HUDEP-2 (cell line): ENCODE measurements at regions not wholly inside any gene's neighbourhood (a gene's known extent, or its start where the extent isn't known, plus 50 kb on each side); places are given as distances from the start of the nearest gene placed in this dataset.
"Not testable (repeated sequence)": the region's sequence is repeated elsewhere in the genome, so short reads cannot be mapped to it uniquely, and the experiment has no call there.

Experiments used
- DNase-seq, 76 experiments: peaks; one replicate each; lab custom pipeline; 2025; ENCODE audit not compliant: unreplicated experiment in 76 of 76; lab: John Stamatoyannopoulos, UW

DNA sequence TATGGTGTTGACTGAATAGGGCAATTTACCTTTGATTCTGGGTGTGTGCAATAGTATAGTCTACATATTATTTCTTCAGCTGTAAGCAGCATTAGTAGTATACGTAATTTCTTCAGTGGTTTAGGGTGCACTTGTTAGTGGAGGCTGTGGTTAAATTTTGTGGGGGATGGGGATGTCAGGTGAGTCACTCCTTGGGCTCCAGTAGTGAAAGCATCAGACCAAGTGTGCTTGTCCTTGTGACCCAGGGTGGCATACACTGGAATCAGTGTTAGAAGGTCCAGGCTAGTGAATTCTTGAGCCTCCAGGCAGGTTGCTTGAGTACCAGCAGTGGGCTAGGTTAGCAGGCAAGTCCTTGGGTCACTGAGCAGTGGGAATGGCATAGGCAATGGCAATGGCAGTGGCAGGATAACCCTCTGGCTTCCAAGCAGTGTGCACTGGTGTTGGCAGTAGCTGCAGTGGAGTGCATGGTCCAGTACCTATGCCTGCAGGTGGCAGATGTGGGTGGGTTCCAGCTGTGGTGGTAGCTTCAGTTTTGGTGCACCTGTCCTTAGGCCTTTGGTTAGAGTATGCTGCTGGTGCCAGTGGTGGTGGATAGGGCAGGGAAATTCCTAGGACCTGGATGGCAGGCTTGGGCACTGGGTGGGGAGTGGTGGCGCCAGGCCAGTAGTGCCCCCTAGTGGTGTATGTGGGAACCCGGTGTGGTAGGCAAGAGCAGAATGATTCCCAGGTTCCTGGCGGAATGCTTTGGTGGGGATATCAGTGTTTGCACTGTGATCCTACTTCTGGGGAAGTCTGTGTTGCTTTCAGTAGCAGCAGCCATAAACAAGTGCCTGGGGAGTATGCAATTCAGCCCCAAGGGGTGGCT lies 531.0 kb downstream of the SMARCA1 start:
- no peak for DNase-seq

DNA sequence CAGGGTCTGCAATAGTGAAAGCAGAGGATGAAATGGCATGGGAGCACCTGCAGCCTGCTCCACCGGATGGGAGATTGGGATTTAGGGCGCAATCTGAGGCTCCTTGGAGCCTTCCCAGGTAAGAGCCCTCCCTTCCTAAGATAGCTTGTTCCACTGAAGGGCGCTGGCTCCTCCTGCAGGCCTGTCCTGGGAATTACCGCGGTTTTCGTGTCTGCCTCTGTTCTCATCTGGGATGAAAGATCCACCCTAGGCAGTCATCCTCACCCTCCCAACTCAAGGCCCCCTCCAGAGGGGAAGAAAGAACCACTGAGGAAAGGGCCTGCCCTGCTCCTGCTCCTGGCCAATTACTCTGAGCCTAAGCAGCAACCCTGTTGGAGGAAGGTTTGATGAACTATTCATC lies 547.5 kb downstream of the SMARCA1 start:
- peak in 5 of 76 experiments; percentile 0 for DNase-seq

DNA sequence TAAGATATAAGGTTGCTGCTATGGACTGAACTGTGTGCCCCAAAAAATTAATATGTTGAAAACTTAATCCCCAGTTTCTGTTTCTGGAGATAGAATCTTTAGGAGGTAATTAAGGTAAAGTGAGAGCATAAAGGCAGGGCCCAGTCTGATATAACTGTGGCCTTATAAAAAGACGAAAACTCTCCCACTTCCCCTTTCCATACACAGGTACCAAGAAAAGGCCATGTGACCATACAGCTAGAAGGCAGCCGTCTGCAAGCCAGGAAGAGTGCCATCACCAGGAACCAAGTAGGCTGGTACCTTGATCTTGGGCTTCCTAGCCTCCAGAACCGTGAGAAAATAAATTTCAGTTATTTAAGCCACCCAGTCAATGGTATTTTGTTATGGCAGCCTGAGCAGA lies 550.3 kb downstream of the SMARCA1 start:
- DNase-seq = no peak

DNA sequence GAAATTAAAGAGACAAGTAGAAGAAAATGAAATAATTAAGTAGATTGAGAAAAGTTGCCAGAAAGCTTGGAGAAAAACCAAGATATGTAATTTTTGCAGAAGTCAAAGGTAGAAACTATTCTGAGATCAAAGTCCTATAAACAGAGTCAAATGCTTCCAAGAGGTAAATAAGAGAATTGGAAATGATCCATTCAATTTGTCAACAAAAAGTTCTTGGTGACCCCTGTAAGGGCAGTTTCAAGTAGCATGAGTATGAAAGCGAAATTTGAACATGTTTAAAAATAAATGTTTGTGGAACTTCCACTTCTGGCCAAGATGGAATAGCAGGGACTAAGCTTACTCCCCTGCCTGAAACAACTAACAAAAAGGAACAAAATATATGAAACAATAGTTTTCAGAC lies 562.0 kb downstream of the SMARCA1 start:
- DNase-seq = no peak

DNA sequence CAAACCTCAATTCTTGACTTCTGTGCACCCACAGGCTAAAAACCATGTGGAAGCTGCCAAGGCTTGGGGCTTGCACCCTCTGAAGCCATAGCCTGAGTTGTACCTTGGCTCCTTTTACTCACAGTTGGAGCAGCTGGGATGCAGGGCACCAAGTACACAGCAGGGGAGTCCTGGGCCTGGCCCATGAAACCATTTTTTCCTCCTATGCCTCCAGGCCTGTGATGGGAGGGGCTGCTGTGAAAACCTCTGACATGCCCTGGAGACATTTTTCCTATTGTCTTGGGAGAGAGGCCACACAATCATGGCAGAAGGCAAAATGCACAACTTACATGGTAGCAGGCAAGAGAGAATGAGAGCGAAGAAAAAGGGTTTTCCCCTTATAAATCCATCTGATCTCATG lies 568.6 kb downstream of the SMARCA1 start:
- DNase-seq = not testable (repeated sequence)

DNA sequence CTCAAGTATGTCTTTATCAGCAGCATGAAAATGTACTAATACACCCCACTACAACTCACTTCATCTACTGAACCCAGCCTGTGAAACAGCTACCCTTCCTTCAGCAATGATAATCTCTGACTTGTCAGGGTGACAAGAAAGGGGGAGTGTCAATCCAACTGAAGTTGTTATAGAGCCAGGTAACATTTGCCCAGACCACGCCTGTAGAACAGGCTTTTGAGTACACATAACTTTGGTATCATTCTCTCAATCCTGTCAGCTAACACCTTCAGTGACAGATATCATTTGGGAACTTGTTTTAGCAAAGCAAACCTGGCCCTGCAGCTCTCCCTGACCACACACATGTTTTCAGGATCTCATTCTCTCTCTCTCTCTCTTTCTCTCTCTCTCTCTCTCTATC lies 592.2 kb downstream of the SMARCA1 start:
- no peak for DNase-seq

DNA sequence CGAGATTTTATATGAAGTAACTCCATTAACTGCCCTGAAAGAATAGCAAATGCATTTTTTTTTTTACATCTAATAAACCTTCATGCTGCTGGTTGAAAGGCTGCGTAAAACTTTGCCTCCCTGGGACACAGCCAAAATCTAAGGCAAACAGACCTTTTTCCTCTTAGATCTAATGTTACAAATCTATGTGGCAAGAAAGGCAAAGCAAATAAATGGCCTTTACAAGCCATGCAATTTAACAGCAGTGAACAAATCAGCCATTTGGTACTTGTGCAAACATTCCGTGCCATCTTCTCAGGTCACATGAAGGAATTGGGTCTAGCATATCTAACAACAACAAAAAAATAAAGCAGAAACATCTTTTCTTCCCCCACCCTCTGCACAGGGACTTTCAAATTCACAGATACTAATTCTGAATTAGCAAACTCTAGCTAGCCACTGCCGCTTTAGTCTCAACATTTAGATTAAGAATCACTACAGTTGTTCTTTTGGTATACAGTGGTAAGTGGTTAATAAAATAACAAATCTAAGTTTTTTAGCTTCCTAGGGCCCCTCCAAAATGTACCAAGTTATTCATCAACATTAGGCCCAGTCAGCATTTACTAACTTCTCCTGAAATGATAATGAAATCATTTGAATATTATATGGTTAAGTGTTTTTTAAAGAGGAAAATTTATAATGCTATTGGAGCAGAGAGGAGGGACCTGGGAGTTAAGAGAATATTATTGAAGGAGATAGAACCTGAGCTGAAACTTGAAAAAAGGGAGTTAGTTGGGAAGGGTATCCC lies 593.8 kb downstream of the SMARCA1 start:
- DNase-seq = no peak

DNA sequence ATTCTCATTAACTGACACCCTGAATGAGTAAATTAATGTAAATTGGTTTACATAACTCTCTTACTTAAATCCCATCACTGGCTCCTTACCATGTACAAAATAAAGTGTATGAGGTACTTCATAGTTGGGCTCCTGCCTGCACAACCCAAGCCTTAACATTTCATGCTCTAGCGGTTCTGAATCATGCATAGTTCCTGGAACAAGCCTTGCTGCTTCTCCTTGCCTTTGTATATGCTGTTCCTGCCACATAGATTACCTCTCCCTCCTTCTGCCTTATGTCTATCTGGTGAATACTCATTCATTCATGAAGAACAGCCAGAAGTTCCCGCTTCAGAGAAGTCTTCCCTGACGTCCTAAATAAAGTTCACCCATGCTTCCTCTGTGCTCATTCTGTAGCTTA lies 594.7 kb downstream of the SMARCA1 start:
- no peak for DNase-seq

DNA sequence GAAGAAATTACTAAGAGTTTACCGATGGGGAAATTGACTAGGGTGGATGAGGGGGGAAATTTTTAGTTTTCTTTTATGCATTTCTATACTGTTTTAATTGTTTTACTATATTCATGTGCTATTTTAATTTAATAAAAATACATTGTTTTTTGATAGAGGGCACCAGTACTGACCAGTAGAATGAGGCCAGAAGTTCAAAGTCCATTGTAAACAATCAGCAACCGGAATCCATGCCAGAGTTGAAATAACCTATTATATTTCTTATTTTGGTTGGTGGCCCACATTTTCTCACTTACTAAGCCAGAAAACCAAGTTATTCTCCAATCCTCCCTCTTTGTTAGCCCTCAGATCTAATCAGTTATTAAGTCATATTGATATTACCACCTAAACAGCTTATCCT lies 595.9 kb downstream of the SMARCA1 start:
- no peak for DNase-seq

DNA sequence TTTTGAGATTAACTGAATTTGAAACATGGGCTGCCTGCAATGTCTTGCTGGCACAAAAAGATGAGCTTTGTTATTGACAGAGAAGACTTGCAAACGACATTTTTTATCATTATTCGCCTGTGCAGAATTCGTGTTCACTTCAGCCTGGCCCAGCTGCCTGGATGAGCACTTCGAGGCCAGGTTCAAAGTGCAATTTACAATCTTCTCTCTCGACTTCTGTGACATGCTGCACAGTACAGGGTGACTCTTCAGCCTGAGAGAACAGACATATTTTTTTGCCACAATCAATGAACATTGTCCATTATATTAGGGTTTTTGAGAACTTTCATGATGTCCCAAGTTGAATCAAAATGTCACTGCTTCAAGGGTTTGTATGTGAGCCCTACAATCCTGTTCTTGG lies 616.5 kb downstream of the SMARCA1 start:
- no peak for DNase-seq

DNA sequence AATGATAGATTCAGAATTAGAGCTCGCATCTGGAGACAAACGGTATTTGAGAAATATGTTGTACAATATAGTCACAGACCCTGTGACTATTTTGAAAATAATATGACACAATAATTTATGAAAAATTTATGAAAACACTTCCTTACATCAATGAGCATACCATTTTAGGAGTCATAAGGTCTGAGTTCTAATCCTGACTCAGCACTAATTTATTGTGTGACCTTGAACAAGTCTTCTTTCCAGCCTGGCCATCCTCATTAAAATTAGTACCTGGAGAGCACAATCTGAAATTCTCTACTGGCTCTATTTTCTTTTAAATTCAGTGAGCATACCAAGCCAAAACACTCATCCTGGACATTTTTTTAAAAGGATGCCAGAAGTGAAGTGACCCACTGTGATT lies 622.3 kb downstream of the SMARCA1 start:
- no peak for DNase-seq

DNA sequence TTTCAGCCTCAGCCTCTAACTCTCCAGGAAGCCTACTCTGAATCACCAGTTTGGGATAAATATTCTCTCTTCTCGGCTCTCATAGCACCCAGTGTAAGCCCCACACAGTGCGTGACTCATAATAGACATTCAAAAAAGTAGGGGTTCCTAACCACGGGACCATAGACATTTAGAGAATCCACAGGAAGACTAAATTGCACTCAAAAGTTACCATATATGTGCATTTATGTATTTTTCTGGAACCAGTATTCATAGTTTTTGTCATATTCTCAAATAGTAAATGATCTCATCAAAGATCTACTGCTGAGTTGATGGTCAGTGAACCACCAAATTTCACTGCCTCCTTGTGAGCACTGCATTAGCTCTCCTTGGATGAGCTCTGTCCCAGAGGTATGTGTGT lies 625.7 kb downstream of the SMARCA1 start:
- no peak for DNase-seq

DNA sequence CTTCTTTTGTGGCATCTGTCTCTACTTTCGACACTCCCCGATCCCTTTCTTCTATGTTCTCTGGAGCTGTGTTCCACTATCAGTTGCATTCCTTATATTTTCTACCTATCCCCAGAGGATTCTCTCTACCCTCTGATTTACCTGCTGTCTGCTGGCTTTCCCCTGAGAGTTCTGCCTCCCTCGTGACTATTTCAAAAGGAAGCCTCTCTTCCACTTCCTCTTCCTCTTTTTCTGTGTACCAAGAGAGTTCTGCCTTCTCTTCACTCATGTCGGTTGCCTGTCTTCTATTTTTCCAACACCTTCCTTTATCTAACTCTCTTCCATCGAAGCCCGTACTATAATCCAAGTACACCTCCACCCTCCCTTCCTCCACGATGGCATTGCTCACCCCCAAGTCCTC lies 631.7 kb downstream of the SMARCA1 start:
- no peak for DNase-seq

DNA sequence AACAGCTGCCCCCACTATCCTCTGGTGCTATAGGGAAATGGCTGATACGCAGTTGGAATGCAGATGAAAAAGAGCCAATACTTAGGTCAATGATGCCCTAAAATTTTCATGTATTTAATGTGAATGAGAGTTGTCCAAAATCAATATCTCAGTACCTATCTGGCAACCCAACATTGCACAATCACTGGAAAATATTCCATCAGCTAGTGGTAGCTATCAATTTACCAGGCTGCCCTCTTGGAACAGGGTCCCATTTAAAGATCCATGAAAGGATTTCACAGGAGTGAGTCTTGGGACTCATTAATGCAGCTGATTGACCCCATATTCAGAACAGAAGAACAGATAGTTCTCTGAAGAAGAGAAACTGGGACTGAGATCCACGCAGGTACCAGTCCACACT lies 638.9 kb downstream of the SMARCA1 start:
- DNase-seq = no peak

DNA sequence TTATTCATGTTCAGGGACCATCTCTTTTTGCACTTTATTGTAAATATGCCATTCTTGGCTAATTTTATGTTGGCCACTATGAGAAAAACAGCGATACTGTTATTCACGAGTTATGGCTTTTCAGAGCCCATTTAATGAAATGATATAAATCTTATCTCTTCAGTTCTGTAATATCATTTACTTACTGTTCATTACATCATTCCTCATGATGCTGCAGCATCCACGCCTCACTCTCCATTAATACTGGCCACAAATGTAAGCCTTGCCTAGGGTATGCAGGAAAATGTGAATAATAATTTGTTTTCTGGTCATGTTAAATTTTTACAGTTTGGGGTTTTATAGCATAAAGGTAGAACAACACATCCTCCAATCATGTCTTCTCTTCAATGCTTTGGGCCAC lies 639.6 kb downstream of the SMARCA1 start:
- DNase-seq = no peak

DNA sequence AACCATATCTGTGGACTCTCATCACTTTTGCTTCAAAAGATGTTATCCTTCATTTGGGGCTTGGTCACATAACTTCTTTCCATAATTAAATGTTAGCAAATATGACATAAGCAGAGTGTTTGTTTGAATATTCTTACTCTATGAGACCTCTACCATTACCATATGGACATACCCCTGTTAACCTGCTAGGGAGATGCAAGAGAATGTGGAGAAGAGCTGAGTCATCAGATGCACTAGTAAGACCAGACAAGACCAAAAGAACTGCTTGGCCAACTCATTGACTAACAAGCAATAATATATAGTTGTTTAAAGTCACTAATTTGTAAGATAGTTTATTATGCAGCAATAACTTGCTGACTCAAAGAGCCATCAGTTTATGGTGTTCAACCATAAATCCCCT lies 652.9 kb downstream of the SMARCA1 start:
- DNase-seq = no peak

DNA sequence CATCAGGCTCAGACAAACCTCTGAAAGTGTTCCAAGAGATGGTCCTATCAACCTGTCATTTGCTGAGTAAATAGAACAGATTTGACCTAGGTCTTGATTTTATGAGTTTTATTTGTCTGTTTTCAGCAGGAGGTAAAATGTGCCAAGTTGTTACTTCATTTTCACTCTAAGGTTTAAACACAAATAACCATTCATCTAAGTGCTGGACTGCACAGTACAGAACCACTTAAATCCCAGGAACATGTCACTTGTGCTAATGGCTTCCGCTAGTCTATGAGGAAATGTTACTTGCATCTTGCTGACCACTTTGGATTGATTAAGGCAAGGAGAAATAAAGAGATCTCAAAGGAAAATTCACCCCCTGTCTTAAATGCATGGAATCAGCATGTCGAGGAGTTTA lies 660.7 kb downstream of the SMARCA1 start:
- DNase-seq = no peak

DNA sequence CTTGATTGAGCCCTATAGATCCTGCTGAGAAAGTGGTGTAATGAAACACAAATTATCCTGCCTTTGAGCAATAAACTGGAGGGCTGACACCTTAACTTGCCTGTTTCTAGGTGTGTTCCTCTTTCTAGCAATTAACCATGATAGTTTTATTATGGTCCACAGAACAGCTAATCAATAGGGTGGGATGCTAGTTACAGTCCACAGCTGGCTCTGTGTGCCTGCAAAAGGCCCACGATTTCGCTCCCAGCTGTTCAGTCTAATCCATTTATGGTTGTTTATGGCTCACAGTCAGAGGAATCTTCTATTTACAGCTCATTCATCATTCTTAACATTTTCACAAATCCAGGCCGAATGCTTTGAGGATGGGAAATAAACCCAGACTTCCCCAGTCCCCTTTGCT lies 674.9 kb downstream of the SMARCA1 start:
- no peak for DNase-seq

DNA sequence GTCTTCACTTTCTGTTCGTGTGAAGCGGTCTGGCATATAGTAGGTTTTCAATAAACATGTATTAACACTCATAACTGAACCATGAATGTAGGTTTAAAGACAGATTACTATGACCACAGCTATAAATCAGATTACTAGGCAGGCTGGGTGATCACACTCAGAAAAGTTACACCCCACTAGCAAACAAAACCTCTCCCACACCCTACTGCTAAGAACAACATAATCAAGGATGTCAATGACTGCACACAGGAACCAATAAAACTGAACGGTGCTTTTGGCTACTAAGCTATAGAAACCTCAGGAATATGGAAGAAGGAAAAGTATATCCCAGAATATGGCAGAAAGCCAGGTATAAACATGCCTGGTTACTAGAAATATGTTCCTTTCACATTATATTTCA lies 676.9 kb downstream of the SMARCA1 start:
- DNase-seq = no peak

DNA sequence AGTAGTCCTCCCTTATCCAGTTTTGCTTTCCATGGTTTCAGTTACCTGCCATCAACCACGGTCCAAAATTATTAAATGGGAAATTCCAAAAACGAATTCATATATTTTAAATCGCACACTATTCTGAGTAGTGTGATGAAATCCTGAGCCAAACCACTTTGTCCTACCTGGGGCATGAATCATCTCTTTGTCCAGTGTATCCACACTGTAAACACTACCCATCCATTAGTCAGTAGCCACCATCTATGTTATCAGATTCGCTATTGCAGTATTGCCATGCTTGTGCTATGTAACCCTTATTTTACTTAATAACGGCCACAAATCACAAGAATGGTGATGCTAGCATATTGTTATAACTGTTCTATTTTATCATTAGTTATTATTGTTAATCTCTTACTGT lies 704.6 kb downstream of the SMARCA1 start:
- no peak for DNase-seq

DNA sequence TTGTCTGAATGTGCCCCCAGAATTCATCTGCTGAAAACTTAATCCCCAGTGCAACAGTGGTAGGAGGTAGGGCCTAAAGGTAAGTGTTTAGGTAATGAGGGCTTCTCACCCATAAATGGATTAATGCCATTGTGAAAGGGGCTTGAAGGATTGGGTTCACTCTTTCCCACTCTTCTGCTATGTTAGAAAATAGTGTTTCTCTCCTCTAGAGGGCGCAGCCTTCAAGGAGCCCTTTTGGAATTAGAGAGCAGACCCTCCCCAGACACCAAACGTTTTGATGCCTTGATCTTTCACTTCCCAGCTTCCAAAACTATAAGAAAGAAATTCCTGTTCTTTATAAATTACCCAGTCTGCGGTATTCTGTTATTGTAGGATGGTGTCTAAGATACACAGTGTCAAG lies 706.4 kb downstream of the SMARCA1 start:
- DNase-seq = no peak

DNA sequence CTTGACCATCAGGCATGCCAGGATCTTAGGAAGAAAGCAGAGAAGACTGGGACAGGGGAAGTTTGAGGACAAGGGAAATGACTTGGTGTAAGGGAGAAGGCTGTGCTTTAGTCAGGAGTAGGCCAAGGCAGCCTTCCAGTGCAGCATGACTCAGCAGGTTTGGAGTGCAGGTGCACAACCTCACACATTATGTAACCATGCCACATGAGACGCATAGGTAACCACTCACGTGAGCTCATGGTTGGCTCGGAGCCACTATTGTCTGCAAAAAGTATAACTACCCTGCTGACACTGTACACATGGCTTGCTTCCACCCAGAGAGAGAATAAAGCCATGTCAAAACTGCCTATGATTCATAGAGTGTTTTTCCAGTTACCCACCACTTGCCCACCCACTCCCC lies 715.9 kb downstream of the SMARCA1 start:
- no peak for DNase-seq
